Superior temporal gyrus (tissue), 1 donor: ENCODE measurements at regions not wholly inside any gene's neighbourhood (a gene's known extent, or its start where the extent isn't known, plus 50 kb on each side); places are given as distances from the start of the nearest gene placed in this dataset.
"Not testable (repeated sequence)": the region's sequence is repeated elsewhere in the genome, so short reads cannot be mapped to it uniquely, and the experiment has no call there.

ENCODE experiments used
- DNase-seq: peaks from one replicate; pipeline ENCODE4 v3.0.0-alpha.2; 2016; ENCODE audit errors: extremely low spot score

- no peak for DNase-seq
These were observed 124.1 kb upstream of the NKX1-1 start for GRCh38 chr4:1530356-1530755.

GRCh38 chr4:1524761-1525160, 118.5 kb upstream of the NKX1-1 start:
- DNase-seq = no peak

GRCh38 chr4:1523907-1524636, 117.8 kb upstream of the NKX1-1 start:
- DNase-seq = peak; percentile 36

- no peak for DNase-seq
These were observed 117.3 kb upstream of the NKX1-1 start for GRCh38 chr4:1523506-1523905.

- no peak for DNase-seq
These were observed 116.8 kb upstream of the NKX1-1 start for GRCh38 chr4:1523033-1523432.

- DNase-seq = no peak
These were observed 116.4 kb upstream of the NKX1-1 start for GRCh38 chr4:1522606-1523005.

- no peak for DNase-seq
These were observed 115.6 kb upstream of the NKX1-1 start for GRCh38 chr4:1521821-1522361.

- DNase-seq = not testable (repeated sequence)
These were observed 114.7 kb upstream of the NKX1-1 start for GRCh38 chr4:1520795-1521576.

GRCh38 chr4:1519787-1520661, 113.8 kb upstream of the NKX1-1 start:
- DNase-seq = no peak

GRCh38 chr4:1518997-1519700, 112.9 kb upstream of the NKX1-1 start:
- no peak for DNase-seq

- no peak for DNase-seq
These were observed 111.6 kb upstream of the NKX1-1 start for GRCh38 chr4:1517592-1518411.

GRCh38 chr4:1516881-1517480, 110.7 kb upstream of the NKX1-1 start:
- no peak for DNase-seq

GRCh38 chr4:1516261-1516660, 110.0 kb upstream of the NKX1-1 start:
- DNase-seq = no peak

GRCh38 chr4:1515763-1516162, 109.5 kb upstream of the NKX1-1 start:
- DNase-seq = no peak

GRCh38 chr4:1515156-1515555, 108.9 kb upstream of the NKX1-1 start:
- no peak for DNase-seq

GRCh38 chr4:1514612-1515011, 108.4 kb upstream of the NKX1-1 start:
- no peak for DNase-seq

- DNase-seq = no peak
These were observed 107.8 kb upstream of the NKX1-1 start for GRCh38 chr4:1513936-1514483.

- no peak for DNase-seq
These were observed 106.8 kb upstream of the NKX1-1 start for GRCh38 chr4:1512738-1513660.
